Testis (tissue), 2 donors: ENCODE measurements at regions not wholly inside any gene's neighbourhood (a gene's known extent, or its start where the extent isn't known, plus 50 kb on each side); places are given as distances from the start of the nearest gene placed in this dataset.

Source experiments
- DNase-seq: peaks from one replicate; pipeline ENCODE4 v3.0.0-alpha.2; 2019
- H3K27ac ChIP-seq, 2 donors: fragments of 200-600 bp; sonication (generic); one replicate each; pipeline ENCODE4 v1.5.1; 2019
- H3K27me3 ChIP-seq: fragments of 200-600 bp; sonication (generic); one replicate; pipeline ENCODE4 v1.5.1; 2019
- H3K36me3 ChIP-seq: fragments of 200-600 bp; sonication (generic); one replicate; pipeline ENCODE4 v1.5.1; 2017; ENCODE audit warnings: low read depth; ENCODE audit errors: missing control alignments
- H3K4me1 ChIP-seq: fragments of 200-600 bp; sonication (generic); one replicate; pipeline ENCODE4 v1.5.1; 2019
- H3K4me3 ChIP-seq, 2 donors: fragments of 200-600 bp; sonication (generic); one replicate each; pipeline ENCODE4 v1.5.1; 2017 to 2019
- H3K9me3 ChIP-seq: fragments of 200-600 bp; sonication (generic); one replicate; pipeline ENCODE4 v1.5.1; 2017
- POLR2A ChIP-seq: fragments of 450-650 bp; IDR thresholded peaks from one replicate; pipeline ENCODE4 v1.6.1; 2017; ENCODE audit warnings: antibody characterized with exemption, mild to moderate bottlenecking, moderate library complexity
- WGBS, 2 donors: methylation state at CpG; one replicate each; pipeline ENCODE4 v1.1.5; 2018; 5-methylcytosine and 5-hydroxymethylcytosine counted together
- intact Hi-C: fragments of 100-400 bp; cut with DNase I; formaldehyde crosslinking; loops from one replicate; pipeline ENCODE4 v1.15.1; 2023; ENCODE audit warnings: low total_unique reads
- TF ChIP-seq, protein P1 (sequence below), 3 experiments: fragments of 450-650 bp in 2 of 3; fragments of 200-600 bp in 1 of 3; sonication (generic) in 1 of 3; IDR thresholded peaks; one replicate each; pipeline ENCODE4 v1.5.1; 2016 to 2019; ENCODE audit warnings: antibody characterized with exemption in 3 of 3, mild to moderate bottlenecking in 2 of 3, moderate library complexity in 1 of 3

DNA sequence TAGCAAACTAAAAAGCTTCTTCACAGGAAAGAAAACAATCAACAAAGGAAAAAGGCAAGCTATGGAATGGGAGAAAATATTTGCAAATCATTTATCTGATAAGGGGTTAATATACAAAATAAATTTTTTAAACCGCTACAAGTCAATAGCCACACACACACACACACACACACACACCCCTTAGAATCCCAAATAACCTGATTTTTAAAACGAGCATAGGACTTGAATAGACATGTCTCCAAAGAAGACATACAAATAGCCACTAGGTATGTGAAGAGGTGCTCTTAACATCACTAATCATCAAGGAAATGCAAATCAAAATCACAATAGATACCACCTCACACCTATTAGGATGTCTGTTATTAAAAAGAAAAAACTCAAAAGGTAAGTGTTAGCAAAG lies 187.7 kb downstream of the TRIM27 start:
- 9 to 10% methylated on average over 2 of the region's 2 CpGs for WGBS, 2 donors
- Histone ChIP-seq H3K9me3 (no peaks in the 10 kb centered on the region), H3K36me3 (no peaks in the 10 kb centered on the region), H3K27ac (no peak overlapping the region), H3K4me1 (no peaks in the 10 kb centered on the region), H3K4me3 (no peak overlapping the region), H3K27me3 (no peaks in the 10 kb centered on the region)
- DNase-seq = no peak
- TF ChIP-seq, protein P1, sequence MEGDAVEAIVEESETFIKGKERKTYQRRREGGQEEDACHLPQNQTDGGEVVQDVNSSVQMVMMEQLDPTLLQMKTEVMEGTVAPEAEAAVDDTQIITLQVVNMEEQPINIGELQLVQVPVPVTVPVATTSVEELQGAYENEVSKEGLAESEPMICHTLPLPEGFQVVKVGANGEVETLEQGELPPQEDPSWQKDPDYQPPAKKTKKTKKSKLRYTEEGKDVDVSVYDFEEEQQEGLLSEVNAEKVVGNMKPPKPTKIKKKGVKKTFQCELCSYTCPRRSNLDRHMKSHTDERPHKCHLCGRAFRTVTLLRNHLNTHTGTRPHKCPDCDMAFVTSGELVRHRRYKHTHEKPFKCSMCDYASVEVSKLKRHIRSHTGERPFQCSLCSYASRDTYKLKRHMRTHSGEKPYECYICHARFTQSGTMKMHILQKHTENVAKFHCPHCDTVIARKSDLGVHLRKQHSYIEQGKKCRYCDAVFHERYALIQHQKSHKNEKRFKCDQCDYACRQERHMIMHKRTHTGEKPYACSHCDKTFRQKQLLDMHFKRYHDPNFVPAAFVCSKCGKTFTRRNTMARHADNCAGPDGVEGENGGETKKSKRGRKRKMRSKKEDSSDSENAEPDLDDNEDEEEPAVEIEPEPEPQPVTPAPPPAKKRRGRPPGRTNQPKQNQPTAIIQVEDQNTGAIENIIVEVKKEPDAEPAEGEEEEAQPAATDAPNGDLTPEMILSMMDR (IDR thresholded peaks at IDR 0.05) = no peak
- no peak for TF ChIP-seq POLR2A
- intact Hi-C loops = no loop called here

DNA sequence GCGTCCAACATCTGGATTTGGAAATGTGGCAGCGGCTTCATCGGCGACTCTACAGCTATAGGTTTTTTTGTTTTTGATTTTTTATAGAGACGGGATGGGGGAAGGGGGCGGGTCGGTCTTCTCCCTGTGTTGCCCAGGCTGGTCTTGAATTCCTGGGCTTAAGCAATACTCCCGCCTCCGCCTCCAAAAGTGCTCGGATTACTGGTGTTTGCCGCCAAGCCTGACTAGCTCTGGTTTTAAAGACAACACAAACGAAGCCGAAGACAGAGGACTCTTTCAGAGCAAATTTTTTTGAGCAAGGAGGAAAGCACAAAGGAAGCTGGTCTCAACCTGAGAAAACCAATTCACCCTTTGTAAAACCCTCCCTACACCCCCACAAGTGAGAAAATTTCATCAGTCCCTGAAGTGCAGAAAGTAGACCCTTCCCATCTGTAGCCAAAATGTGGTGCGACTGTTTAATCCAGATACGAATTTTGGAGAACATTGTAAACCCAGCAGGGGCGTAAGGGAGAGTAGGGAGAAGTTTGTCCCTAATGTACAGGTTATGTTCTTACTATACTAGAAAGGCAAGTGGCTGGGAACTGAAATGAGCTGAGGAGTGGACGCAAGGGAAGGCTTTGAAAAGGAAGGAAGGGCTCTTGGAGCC lies 185.9 kb downstream of the TRIM27 start:
- intact Hi-C loops = no loop called here
- no peak for TF ChIP-seq POLR2A
- TF ChIP-seq, protein P1 (IDR thresholded peaks at IDR 0.05) = no peak
- no peaks in the 10 kb centered on the region for H3K27me3 ChIP-seq

DNA sequence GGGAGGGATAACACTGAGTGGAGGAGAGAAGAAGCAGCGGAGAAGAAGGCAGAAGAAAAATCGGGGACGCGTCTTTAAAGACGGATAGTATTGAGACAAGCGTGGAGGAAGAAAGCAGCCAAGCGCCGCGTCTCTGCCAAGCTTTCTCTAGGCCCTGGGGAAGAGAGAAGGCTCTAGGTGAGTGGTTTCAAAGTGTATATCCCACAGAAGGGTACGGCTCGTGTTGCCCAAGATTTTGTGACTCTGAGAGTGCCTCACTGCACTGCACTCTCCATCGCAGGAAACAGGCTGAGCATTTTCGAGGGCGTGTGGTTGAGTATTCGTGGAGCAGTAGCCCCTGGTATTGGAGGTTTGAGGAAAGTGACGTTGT lies 185.4 kb downstream of the TRIM27 start:
- Histone ChIP-seq H3K27ac (no peak overlapping the region), H3K27me3 (no peaks in the 10 kb centered on the region), H3K9me3 (no peaks in the 10 kb centered on the region), H3K36me3 (no peaks in the 10 kb centered on the region), H3K4me3 (no peak overlapping the region), H3K4me1 (no peaks in the 10 kb centered on the region)
- no peak for DNase-seq
- TF ChIP-seq, protein P1 (IDR thresholded peaks at IDR 0.05) = no peak
- no peak for TF ChIP-seq POLR2A
- intact Hi-C loops = no loop called here
- 2 to 4% methylated on average over 16 of the region's 16 CpGs for WGBS, 2 donors

More for the DNA sequence above, 185.9 kb downstream of the TRIM27 start:
- no peak overlapping the region for H3K27ac ChIP-seq
- H3K36me3 ChIP-seq = no peaks in the 10 kb centered on the region
- no peak for DNase-seq
- no peaks in the 10 kb centered on the region for H3K9me3 ChIP-seq
- no peaks in the 10 kb centered on the region for H3K4me1 ChIP-seq
- 2 to 3% methylated on average over 17 of the region's 17 CpGs for WGBS, 2 donors
- H3K4me3 ChIP-seq = no peak overlapping the region

DNA sequence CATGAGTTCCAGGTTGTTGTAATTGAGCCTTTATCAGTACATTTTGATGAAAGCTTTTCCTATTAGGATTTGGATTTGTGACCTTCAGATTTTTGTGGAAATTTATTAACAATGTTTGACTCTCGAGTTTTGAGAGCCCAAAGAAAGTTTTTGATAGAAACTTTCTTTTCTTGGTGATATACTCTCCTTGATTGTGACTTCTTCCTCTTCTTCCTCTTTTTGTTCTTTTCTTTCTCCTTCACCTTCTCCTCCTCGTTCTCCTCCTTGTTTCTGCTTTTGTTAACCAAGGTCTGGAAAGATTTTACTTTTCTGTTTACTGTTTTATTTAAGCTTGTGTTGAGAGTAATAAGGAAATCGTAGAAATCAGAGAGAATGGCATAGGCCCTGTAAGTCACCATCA lies 182.4 kb downstream of the TRIM27 start:
- intact Hi-C loops = no loop called here
- TF ChIP-seq, protein P1 (IDR thresholded peaks at IDR 0.05) = no peak
- no peak for TF ChIP-seq POLR2A
- DNase-seq = no peak
- no peaks in the 10 kb centered on the region for H3K36me3 ChIP-seq
- no peak overlapping the region for H3K4me3 ChIP-seq
- 32 to 43% methylated on average over 3 of the region's 3 CpGs for WGBS, 2 donors
- H3K27ac ChIP-seq = no peak overlapping the region
- H3K9me3 ChIP-seq = no peaks in the 10 kb centered on the region
- no peaks in the 10 kb centered on the region for H3K4me1 ChIP-seq
- H3K27me3 ChIP-seq = no peaks in the 10 kb centered on the region

DNA sequence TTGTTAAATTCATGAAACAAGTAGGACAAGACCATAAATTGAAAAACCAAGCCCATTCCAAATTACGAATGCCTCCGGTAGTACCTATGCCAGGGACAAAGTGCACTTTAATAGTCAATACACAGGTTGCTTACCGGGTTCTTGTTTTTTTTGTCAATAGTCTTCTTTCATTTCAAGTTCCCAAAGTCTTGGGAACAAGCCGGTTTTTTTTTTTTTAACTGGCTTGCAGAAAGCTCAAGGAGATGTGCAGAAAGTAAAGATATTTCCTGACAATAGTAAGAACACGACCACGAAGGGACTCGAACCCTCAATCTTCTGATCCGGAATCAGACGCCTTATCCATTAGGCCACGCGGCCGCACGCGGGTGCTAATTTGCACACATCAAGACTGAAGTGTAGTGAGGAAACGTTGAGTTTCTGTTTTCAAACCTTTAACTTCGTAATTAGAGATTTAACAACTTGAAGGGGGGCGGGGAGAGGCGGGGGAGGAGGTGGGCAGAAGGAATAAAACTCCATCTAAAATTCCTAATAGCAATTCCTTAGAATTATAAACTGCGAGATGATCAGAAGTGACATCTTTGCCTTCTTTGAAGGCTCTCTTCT lies 181.0 kb downstream of the TRIM27 start:
- intact Hi-C loops = no loop called here
- Histone ChIP-seq H3K27ac (no peak overlapping the region), H3K4me1 (no peaks in the 10 kb centered on the region), H3K36me3 (no peaks in the 10 kb centered on the region), H3K4me3 (no peak overlapping the region), H3K27me3 (no peaks in the 10 kb centered on the region), H3K9me3 (no peaks in the 10 kb centered on the region)
- TF ChIP-seq, protein P1 (IDR thresholded peaks at IDR 0.05) = no peak
- no peak for TF ChIP-seq POLR2A
- WGBS, 2 donors = 3 to 6% methylated on average over 19 of the region's 19 CpGs
- DNase-seq = peak; percentile 38
